ENCODE measurements at regions not wholly inside any gene's neighbourhood (a gene's known extent, or its start where the extent isn't known, plus 50 kb on each side); places are given as distances from the start of the nearest gene placed in this dataset.

GRCh38 chr11:112651386-112651785, 309.8 kb upstream of the NCAM1 start:
- TF ChIP-seq POLR2AphosphoS5 (IDR thresholded peaks at IDR 0.05; ENCODE audit: low read depth, low read length) = no peak

GRCh38 chr11:112652786-112653390, 308.3 kb upstream of the NCAM1 start:
- TF ChIP-seq TAF1 (IDR thresholded peaks at IDR 0.05; ENCODE audit: borderline replicate concordance, insufficient read depth, low read length) = no peak
- TF ChIP-seq SIN3A (IDR thresholded peaks at IDR 0.05; ENCODE audit: borderline replicate concordance, insufficient read depth, low read length) = no peak

GRCh38 chr11:112655371-112655770, 305.8 kb upstream of the NCAM1 start:
- TF ChIP-seq POLR2AphosphoS5 (IDR thresholded peaks at IDR 0.05; ENCODE audit: low read depth, low read length) (no peak), REST (IDR thresholded peaks at IDR 0.05; ENCODE audit: insufficient read depth in 1 of 2, low read depth in 2 of 2, low read length in 2 of 2) (no peak), FOXP2 (optimal IDR thresholded peaks at IDR 0.05; ENCODE audit: borderline replicate concordance, extremely low read depth, extremely low read length, insufficient read depth) (no peak), TAF1 (IDR thresholded peaks at IDR 0.05; ENCODE audit: borderline replicate concordance, insufficient read depth, low read length) (no peak), SIN3A (IDR thresholded peaks at IDR 0.05; ENCODE audit: borderline replicate concordance, insufficient read depth, low read length) (no peak)

GRCh38 chr11:112656772-112657428, 304.3 kb upstream of the NCAM1 start:
- no peak for TF ChIP-seq FOXP2 (optimal IDR thresholded peaks at IDR 0.05; ENCODE audit: borderline replicate concordance, extremely low read depth, extremely low read length, insufficient read depth)
- TF ChIP-seq SIN3A (IDR thresholded peaks at IDR 0.05; ENCODE audit: borderline replicate concordance, insufficient read depth, low read length) = no peak
- TF ChIP-seq TAF1 (IDR thresholded peaks at IDR 0.05; ENCODE audit: borderline replicate concordance, insufficient read depth, low read length) = no peak
- TF ChIP-seq POLR2AphosphoS5 (IDR thresholded peaks at IDR 0.05; ENCODE audit: low read depth, low read length) = no peak
- no peak for TF ChIP-seq REST (IDR thresholded peaks at IDR 0.05; ENCODE audit: insufficient read depth in 1 of 2, low read depth in 2 of 2, low read length in 2 of 2)

- TF ChIP-seq TAF1 (IDR thresholded peaks at IDR 0.05; ENCODE audit: borderline replicate concordance, insufficient read depth, low read length) (no peak), FOXP2 (optimal IDR thresholded peaks at IDR 0.05; ENCODE audit: borderline replicate concordance, extremely low read depth, extremely low read length, insufficient read depth) (no peak), POLR2AphosphoS5 (IDR thresholded peaks at IDR 0.05; ENCODE audit: low read depth, low read length) (no peak), REST (IDR thresholded peaks at IDR 0.05; ENCODE audit: insufficient read depth in 1 of 2, low read depth in 2 of 2, low read length in 2 of 2) (no peak), SIN3A (IDR thresholded peaks at IDR 0.05; ENCODE audit: borderline replicate concordance, insufficient read depth, low read length) (no peak)
Observed at GRCh38 chr11:112658431-112658878, 302.8 kb upstream of the NCAM1 start.

- TF ChIP-seq FOXP2 (optimal IDR thresholded peaks at IDR 0.05; ENCODE audit: borderline replicate concordance, extremely low read depth, extremely low read length, insufficient read depth) = no peak
- TF ChIP-seq REST (IDR thresholded peaks at IDR 0.05; ENCODE audit: insufficient read depth in 1 of 2, low read depth in 2 of 2, low read length in 2 of 2) = no peak
- no peak for TF ChIP-seq TAF1 (IDR thresholded peaks at IDR 0.05; ENCODE audit: borderline replicate concordance, insufficient read depth, low read length)
- no peak for TF ChIP-seq POLR2AphosphoS5 (IDR thresholded peaks at IDR 0.05; ENCODE audit: low read depth, low read length)
- no peak for TF ChIP-seq SIN3A (IDR thresholded peaks at IDR 0.05; ENCODE audit: borderline replicate concordance, insufficient read depth, low read length)
Observed at GRCh38 chr11:112661146-112661545, 300.1 kb upstream of the NCAM1 start.
